SH-SY5Y (cell line): ENCODE measurements at regions not wholly inside any gene's neighbourhood (a gene's known extent, or its start where the extent isn't known, plus 50 kb on each side); places are given as distances from the start of the nearest gene placed in this dataset.

ENCODE experiments used
- GATA2 ChIP-seq: IDR thresholded peaks from 2 replicates; pipeline ENCODE4 v1.6.1; 2011; ENCODE audit warnings: mild to moderate bottlenecking, low read depth, low read length
- GATA3 ChIP-seq: IDR thresholded peaks from 2 replicates; pipeline ENCODE4 v1.6.1; 2011; ENCODE audit warnings: low read depth, mild to moderate bottlenecking, low read length, moderate library complexity

- TF ChIP-seq GATA2 (no peak), GATA3 (no peak)
Observed at GRCh38 chr1:222167111-222167510, 380.8 kb downstream of the HHIPL2 start.
